HG02642 (cell line): ENCODE measurements at regions not wholly inside any gene's neighbourhood (a gene's known extent, or its start where the extent isn't known, plus 50 kb on each side); places are given as distances from the start of the nearest gene placed in this dataset.
A peak's percentile ranks its signal among the peaks of the same experiment; 100 is the strongest.
"Not testable (repeated sequence)": the region's sequence is repeated elsewhere in the genome, so short reads cannot be mapped to it uniquely, and the experiment has no call there.

ENCODE experiments used
- ATAC-seq: cut with Tn5 transposase; IDR thresholded peaks from one replicate; pipeline ENCODE4 v1.9.1; 2021; ENCODE audit warnings: mild to moderate bottlenecking; ENCODE audit not compliant: unreplicated experiment, poor library complexity

DNA sequence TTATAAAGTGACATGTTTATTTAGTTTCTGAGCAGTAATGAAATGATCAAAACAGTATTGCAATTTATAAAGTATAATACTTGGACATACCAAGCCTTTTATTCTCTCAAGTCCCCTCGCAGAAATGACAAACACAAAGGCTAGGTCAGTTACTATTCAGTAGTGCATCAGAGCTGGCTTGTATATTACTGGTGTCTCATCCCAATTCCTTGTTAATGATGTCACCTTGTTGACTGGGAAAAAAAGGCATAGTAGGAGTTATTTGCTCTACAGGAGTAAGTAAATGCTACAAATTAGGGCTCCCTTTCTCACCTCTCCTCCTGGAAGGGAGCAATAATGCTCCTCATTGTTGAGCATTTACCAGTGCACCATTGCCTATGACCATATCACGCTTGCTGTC, 317.6 kb downstream of the CHL1 start:
- ATAC-seq = no peak

DNA sequence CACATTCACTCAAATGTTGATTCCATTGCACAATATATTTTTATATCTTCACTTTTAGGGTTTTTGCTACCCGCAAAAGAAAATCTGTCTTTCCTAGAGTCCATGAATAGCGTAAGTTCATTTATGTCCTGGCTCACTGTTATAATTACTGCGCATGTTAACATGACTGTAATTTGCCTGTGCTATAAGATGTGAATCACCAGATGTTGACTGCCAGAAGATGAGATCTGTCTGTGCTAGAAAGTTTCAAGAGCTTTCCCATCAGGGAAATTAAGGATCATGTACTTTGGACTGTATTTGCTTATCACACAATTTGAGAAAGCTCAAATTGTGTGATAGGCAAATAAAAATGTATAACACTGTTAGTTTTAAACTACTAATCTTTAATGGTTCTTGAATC, 322.5 kb downstream of the CHL1 start:
- no peak for ATAC-seq

DNA sequence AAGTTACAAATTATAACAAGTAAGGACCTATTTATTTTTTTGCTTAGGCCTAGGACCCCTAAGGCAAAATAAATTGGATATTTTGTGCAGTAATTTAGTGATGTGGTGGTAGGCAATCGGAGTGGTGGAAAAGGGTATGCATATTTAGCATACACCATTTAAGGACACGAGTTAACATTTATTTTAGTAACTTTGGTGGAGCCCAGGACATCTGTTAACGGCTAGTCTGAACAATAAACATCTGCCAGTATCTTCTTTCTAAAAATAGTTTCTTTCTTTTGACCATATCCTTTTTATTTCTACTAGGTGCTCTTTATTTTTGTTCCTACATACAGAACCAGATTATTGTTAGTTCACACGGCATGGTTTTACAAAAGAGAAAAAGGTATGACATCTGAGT, 326.3 kb downstream of the CHL1 start:
- ATAC-seq = no peak

DNA sequence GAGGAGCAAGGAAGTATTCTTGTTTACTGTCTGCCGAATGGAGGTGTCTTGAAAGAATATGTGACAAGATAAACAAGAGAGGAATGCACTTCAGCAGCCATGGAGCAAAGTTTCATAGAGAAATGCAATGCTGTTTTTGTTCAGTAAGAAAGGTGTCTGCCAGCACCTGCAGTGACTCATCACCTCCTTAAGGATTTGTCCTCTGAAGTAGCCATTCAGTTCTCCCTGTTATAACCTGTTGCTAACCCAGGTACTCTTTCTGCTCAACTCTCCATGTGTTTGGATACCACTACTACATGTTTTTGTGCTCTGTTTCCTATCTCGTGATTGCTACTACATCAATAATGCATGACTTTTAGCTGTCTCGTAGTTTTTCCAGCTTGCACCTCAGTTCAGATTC, 328.9 kb downstream of the CHL1 start:
- ATAC-seq = no peak

DNA sequence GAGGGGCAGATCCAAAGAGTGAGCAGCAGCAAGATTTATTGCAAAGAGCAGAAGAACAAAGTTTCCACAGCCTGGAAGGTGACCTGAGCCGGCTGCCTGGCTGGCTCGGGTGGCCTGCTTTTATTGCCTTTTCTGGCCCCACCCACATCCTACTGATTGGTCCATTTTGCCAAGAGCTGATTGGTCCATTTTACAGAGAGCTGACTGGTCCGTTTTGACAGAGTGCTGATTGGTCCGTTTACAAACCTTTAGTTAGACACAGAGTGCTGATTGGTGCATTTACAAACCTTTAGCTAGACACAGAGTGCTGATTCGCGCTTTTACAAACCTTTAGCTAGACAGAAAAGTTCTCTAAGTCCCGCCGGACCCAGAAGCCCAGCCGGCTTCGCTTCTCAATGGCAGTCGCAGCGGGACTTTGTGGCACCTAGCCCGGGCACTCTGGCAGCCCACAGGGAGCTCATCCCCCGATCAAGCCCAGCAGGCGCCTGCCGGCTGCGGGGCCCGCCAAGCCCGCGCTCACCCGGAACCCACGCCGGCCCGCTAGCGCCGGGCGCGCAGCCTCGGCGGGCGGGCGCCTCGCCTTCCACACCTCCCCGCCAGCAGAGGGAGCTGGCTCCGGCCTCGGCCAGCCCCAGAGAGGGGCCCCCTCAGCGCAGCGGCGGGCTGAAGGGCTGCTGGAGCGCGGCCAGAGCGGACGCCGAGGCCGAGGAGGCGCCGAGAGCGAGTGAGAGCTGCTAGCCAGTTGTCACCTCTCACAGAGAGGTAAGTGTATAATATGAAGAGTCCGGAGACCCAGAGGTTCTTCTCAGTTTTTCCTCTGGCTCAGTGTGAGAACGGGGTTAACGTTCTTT, 339.2 kb downstream of the CHL1 start:
- ATAC-seq = no peak

DNA sequence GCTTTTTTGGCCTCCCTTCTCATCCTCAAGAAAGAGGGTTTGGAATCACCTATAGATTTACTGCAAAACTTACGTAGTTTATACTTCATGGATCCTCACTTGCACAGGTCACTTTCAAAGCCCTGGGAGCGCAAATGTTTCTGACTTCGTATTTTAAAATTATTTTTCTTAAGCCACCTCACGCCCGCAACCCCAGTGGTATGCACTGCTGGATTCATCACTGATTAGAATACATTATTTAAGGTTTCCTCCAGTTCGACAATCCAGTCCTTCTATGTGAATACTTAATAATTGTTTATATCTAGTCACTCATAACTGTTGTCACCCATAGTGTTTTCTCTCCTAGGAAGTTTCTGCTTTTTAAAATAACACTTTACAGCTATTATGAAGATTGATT, 339.9 kb downstream of the CHL1 start:
- ATAC-seq = no peak

DNA sequence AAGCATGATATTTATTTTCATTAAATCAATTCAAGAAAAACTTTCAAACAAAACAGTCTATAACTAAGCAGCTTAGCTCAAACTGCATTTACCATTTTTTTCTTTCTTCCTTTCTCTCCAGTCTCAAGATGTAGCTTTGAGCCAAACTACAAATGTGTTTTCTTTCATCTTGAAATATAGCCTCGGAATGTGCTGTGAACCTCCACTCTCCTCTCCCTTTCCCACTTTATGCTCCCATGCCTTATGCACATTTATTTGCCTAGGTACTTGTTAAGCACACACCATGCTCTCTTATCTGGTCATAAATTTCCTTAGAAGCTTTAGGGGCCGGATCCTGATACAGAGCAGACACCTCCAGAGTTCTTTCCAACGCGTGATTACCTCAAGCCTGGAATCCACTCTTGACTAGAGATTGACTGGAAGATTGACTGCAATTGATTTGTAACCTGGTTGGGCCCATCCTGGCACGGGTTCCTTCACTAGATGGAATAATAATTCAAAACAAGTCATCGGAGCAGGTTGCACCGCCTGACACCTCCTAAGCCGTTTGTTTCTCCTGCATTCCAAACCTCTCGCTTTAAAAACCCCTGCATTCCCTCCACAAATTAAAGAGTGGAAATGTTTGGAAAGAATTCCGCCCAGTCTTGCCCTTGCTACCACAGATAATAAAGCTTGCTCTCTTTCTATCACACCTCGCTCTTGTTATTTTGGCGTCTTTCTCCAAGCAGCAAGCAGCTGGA, 344.7 kb downstream of the CHL1 start:
- no peak for ATAC-seq

DNA sequence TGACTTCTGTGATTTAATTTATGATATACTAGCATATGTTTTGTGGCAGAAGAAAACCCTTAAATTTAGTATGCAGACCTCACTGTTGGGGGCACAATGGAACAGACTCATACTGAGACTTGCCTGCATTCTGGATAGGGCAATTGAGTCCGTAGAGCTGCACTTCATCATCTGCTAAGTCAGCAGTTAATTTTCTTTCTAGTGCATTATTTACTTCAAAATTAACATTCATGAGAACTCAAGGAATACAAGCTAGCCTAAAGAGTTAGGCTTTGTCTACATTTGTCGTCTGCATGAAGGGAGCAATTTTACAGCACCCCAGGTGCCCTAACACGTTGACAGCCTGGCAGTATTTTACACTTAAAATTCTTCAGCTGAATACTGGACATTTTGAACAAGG, 345.5 kb downstream of the CHL1 start:
- ATAC-seq = no peak

DNA sequence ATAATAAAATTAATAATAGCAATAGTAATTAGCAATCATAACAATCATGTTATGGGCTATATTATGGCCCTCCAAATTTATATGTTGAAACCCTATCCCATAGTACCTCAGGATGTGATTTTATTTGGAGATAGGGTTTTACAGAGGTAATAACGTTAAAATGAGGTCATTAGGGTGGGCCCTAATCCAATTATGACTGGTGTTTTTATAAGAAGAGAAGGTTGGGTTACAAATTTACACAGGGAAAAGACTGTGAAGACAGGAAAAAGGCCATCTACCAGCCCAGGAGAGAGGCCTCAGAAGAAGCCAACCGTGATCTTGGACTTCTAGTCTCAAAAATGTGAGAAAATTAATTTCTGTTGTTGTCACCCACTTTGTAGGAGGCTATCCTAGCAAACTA, 353.1 kb downstream of the CHL1 start:
- no peak for ATAC-seq

DNA sequence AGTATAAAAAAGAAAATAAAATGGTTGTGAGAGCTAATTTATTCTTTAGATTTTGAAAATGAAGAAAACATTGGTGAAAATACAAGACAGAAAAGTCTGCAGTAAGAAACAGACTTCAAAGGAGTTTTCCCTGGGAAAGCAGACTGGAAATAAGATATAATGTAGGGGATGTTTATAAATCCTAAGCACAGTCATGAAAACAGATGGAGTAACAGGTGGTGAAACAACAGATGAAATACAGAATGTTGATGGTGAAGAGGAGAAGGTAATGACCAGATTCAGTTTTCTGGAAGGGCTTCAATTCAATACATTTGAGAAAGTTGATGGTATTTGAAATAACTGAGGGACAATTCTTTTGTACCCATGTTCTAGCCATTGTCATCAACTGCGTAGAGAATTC, 353.9 kb downstream of the CHL1 start:
- ATAC-seq = no peak

DNA sequence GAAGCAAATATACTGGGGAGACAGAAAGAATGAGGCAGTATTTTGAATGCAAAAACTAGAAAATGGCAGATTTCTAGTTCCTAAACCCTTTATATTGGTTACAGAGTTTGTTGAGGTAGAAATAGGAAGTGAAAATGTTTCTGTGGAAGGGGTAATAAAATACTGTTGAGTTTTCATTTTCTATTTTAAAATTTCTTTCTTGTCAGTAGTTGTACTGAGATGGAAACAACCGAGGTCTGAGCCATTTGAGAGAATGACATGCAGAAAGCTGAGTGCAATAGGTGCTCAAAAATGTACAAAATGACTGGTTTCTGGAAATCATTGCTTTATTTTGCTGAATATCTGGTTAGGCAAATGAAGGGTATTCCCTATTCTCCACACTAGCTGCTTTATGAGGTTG, 361.4 kb downstream of the CHL1 start:
- peak; percentile 94 for ATAC-seq

DNA sequence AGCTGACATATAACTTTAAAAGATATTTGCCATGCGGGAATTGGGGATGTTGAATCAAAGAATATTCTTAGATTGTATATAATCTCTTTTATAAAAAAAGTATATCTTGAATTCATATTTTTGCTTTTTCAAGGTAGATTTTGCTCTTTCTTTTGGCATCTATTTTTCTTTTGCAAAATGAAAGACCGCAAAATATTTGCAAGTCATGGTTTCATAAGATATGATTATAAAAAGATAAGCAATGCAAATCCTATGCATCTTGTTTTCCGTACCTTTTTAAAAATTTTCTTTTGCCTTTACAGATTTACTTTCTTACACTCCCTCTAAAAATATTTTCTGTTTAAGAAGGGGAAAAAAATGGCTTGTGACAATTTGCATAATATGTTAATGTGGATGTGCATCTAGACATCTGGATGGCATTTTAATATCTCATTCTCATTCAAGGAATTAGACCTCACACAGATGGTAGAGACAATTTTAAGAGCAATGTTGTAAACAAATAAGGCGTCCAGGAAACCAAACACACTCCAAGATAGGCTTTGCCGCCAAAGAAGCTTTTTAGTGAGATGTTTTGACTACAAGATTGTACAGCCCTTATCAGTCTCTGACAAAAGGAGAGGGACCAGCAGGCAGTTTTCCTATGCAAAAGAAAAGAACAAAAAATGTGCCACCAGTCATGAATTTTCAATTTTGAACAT, 371.1 kb downstream of the CHL1 start:
- no peak for ATAC-seq

DNA sequence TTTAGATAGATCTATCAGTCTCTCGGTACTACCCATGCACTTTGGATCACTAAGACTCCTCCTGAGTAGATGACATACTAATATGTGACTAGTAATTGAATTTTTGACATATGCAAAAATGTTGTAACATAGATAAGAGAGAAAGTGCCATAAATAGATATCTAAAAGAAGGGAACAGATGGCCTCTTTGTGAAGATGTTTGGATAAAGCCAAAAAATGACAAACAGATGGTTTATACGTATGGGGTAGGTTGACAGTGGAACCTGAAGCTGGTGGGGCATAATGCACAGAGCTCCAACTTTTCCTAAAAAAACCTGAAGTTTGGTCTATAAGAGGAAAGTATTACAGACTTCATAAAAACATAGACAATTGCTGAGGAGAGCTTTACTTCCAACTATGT, 383.0 kb downstream of the CHL1 start:
- ATAC-seq = not testable (repeated sequence)

DNA sequence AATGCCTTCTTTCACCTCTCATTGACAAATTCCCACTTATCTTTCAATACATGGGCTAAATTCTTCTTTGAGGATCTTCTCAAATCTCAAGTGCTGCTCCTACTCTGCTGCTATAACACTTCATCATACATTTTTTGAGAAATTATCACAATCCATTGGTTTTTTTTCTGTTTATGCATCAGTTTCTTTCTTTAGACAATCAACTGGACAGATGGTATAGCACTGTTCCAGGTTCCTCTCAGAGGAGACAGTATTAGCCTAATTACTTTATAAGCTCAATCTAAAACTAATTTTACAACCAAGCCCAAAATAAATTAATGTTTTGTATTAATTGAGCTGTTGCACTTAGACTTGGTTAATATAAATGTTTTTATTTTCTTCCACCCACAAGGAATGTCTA, 392.5 kb downstream of the CHL1 start:
- not testable (repeated sequence) for ATAC-seq

DNA sequence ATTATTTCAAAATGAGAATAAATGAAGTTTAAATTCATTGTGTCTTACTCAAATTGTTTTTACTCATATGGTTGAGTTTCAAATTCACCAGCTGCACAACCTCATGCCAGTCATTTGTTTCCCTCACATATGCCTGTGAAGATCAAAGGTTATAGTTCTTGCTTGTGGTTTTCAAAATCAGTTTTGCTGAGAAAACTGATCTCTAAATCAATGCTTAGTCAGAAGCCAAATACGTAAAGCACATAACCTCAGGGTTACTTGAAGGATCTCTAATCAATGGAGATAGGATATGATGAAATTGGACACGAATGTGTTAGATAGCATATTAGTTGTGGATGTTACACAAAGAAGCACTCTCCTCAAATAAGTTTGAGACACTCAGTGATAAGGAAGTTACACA, 400.7 kb downstream of the CHL1 start:
- not testable (repeated sequence) for ATAC-seq

DNA sequence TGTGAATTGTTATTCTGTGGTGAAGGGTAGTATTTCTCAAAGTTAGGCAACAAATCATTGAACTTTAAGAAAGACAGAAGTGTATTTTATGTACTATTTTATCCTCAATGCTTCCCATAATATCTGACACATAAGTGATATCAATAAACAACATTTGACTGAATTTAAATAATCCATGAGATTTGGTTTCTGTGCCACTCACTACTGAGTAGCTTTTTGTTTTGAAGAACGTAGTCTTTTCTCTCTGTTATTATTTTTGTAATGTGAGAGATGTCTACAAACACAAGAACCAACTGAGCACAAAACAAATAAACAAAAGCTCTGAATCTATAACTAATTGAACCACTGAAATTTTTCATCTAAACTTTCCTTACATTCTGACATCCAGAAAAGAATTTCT, 401.2 kb downstream of the CHL1 start:
- ATAC-seq = not testable (repeated sequence)

DNA sequence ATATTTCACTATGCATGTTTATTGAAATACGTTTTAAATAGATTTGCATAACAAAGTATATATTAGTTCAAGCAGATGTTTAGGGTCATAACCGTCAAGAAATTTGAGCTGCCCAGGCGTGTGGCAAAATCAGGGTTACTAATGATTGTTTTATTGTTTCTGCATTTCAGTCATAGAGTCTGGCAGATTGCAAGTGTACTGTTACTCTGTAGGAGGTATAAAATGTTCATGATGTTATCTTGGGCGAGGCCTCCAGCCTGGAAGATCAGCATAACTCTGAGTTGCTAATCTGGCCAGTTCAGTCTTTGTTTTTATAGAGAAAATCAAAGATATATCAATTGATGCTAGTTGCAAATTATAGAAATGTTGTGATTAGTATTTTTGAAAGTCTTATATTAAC, 410.9 kb downstream of the CHL1 start:
- ATAC-seq = not testable (repeated sequence)

DNA sequence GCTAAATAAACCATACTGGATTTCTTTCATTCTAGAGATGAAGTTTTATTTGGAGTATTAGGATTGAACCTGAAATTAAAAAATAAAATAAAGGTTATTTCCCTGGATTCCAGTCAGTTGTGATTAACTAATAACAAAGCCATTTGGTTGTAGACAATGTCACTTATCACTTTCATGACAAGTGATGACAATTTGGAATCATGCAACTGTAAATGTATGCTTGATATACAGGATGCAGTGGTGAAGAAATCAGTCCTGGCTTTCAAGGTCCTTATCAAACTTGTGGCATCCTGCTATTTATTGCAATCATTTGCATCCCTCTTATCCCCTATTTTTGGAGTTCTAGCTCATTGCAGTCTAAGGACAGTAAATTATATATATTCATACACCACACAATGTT, 425.2 kb downstream of the CHL1 start:
- no peak for ATAC-seq

DNA sequence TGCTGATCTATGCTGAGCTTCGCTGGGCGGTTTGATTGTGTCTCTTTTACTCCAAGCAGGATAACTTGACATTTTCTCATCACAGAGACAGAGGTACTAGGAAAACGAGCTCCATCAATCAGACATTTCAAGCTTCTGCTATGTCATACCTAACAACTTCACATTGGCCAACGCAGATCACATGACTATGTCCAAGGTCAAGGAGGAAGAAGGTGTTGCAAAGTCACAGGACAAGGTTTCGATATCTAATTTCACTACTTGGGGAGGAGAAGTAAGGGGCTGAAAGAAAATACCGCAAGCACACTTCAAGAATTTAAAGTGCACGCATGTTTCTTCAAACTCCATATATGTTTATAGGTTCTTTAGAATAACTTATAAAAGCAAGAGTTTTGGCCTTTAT, 425.8 kb downstream of the CHL1 start:
- ATAC-seq = no peak

DNA sequence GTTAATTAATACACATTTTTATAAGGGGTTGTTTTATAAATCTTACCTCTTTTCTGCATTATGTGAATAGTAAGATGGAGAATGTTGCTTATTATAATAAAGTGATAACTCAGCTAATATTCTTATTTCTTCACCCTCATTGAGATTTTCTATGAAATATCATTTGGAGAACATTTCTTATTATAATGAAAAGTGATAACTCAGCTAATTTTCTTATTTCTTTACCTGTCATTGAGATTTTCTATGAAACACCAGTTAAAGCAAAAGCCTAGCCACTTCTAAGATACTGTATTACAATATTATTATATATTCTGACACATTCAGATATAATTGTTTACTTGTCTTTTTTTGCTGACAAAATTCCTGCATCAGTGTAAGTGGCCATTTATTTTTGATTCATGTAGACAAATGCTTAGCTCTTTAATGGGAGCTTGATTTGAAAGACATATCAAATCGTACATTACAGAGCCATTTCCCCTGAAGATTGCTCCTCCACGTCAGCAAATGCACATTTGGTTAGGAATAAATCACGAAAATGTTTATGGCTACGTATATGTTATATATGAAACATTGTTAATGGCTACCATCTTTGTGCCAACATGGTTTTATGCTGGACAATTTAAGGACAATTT, 427.5 kb downstream of the CHL1 start:
- ATAC-seq = no peak
